GM19452 (cell line): ENCODE measurements at regions not wholly inside any gene's neighbourhood (a gene's known extent, or its start where the extent isn't known, plus 50 kb on each side); places are given as distances from the start of the nearest gene placed in this dataset.

Source experiments
- ATAC-seq: cut with Tn5 transposase; IDR thresholded peaks from one replicate; pipeline ENCODE4 v1.9.1; 2021; ENCODE audit not compliant: unreplicated experiment

GRCh38 chr3:117281371-117281770 lies 571.8 kb downstream of the TUSC7 start:
- ATAC-seq: no peak

- no peak for ATAC-seq
Observed at GRCh38 chr3:117282566-117282965, 573.0 kb downstream of the TUSC7 start.

GRCh38 chr3:117285737-117286136 lies 576.2 kb downstream of the TUSC7 start:
- ATAC-seq: no peak

- no peak for ATAC-seq
Observed at GRCh38 chr3:117286488-117286887, 576.9 kb downstream of the TUSC7 start.

GRCh38 chr3:117287602-117288001 lies 578.0 kb downstream of the TUSC7 start:
- ATAC-seq: no peak

GRCh38 chr3:117291476-117291875 lies 581.9 kb downstream of the TUSC7 start:
- ATAC-seq: no peak

- no peak for ATAC-seq
Observed at GRCh38 chr3:117297065-117297464, 587.5 kb downstream of the TUSC7 start.

- no peak for ATAC-seq
Observed at GRCh38 chr3:117297541-117297940, 588.0 kb downstream of the TUSC7 start.

GRCh38 chr3:117298273-117298672 lies 588.7 kb downstream of the TUSC7 start:
- ATAC-seq: no peak

GRCh38 chr3:117302428-117302827 lies 592.8 kb downstream of the TUSC7 start:
- no peak for ATAC-seq

GRCh38 chr3:117303443-117303842 lies 593.9 kb downstream of the TUSC7 start:
- ATAC-seq: no peak

- ATAC-seq: no peak
Observed at GRCh38 chr3:117304681-117305080, 595.1 kb downstream of the TUSC7 start.

GRCh38 chr3:117305681-117306080 lies 596.1 kb downstream of the TUSC7 start:
- ATAC-seq: no peak

GRCh38 chr3:117306299-117306698 lies 596.7 kb downstream of the TUSC7 start:
- ATAC-seq: no peak

- no peak for ATAC-seq
Observed at GRCh38 chr3:117308353-117308752, 598.8 kb downstream of the TUSC7 start.

- no peak for ATAC-seq
Observed at GRCh38 chr3:117308756-117309155, 599.2 kb downstream of the TUSC7 start.

GRCh38 chr3:117310536-117310935 lies 601.0 kb downstream of the TUSC7 start:
- ATAC-seq: no peak

GRCh38 chr3:117314441-117315150 lies 605.0 kb downstream of the TUSC7 start:
- ATAC-seq: no peak

GRCh38 chr3:117322866-117323265 lies 613.3 kb downstream of the TUSC7 start:
- no peak for ATAC-seq

- ATAC-seq: no peak
Observed at GRCh38 chr3:117346901-117347300, 637.3 kb downstream of the TUSC7 start.

- no peak for ATAC-seq
Observed at GRCh38 chr3:117348884-117349283, 639.3 kb downstream of the TUSC7 start.

GRCh38 chr3:117349566-117349965 lies 640.0 kb downstream of the TUSC7 start:
- ATAC-seq: no peak

GRCh38 chr3:117350371-117350770 lies 640.8 kb downstream of the TUSC7 start:
- ATAC-seq: no peak
